OCI-LY3 (cell line): ENCODE measurements at regions not wholly inside any gene's neighbourhood (a gene's known extent, or its start where the extent isn't known, plus 50 kb on each side); places are given as distances from the start of the nearest gene placed in this dataset.

ENCODE experiments used
- EZH2phosphoT487 ChIP-seq: fragments of 200-600 bp; shearing (Covaris generic); IDR thresholded peaks from 2 replicates; pipeline ENCODE4 v1.6.1; 2018; ENCODE audit warnings: antibody characterized with exemption, mixed run types, low read depth
- TF ChIP-seq, protein P1 (sequence below): fragments of 200-600, 300-600 bp; sonication (generic); IDR thresholded peaks from 2 replicates; pipeline ENCODE4 v1.5.1; 2014; ENCODE audit warnings: antibody characterized with exemption, low read length, low read depth

- TF ChIP-seq, protein P1, sequence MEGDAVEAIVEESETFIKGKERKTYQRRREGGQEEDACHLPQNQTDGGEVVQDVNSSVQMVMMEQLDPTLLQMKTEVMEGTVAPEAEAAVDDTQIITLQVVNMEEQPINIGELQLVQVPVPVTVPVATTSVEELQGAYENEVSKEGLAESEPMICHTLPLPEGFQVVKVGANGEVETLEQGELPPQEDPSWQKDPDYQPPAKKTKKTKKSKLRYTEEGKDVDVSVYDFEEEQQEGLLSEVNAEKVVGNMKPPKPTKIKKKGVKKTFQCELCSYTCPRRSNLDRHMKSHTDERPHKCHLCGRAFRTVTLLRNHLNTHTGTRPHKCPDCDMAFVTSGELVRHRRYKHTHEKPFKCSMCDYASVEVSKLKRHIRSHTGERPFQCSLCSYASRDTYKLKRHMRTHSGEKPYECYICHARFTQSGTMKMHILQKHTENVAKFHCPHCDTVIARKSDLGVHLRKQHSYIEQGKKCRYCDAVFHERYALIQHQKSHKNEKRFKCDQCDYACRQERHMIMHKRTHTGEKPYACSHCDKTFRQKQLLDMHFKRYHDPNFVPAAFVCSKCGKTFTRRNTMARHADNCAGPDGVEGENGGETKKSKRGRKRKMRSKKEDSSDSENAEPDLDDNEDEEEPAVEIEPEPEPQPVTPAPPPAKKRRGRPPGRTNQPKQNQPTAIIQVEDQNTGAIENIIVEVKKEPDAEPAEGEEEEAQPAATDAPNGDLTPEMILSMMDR: no peak
- no peak for TF ChIP-seq EZH2phosphoT487
Observed at GRCh38 chr2:205915130-205915524, 170.8 kb downstream of the INO80D start.
